Subcutaneous abdominal adipose tissue (tissue), 5 donors: ENCODE measurements at regions not wholly inside any gene's neighbourhood (a gene's known extent, or its start where the extent isn't known, plus 50 kb on each side); places are given as distances from the start of the nearest gene placed in this dataset.

Experiments
- H3K27ac ChIP-seq: one replicate; pipeline ENCODE4 v1.7.0; 2013; ENCODE audit warnings: low read depth, mild to moderate bottlenecking, inconsistent platforms, low read length, moderate library complexity
- H3K27me3 ChIP-seq, 5 donors: one replicate each; pipeline ENCODE4 v1.7.0; 2013; ENCODE audit warnings: low read length in 5 of 5, inconsistent platforms in 1 of 5; ENCODE audit not compliant: control insufficient read depth in 5 of 5, insufficient read depth in 4 of 5
- H3K36me3 ChIP-seq, 5 donors: one replicate each; pipeline ENCODE4 v1.7.0; 2013; ENCODE audit warnings: low read length in 5 of 5; ENCODE audit not compliant: control insufficient read depth in 5 of 5, insufficient read depth in 5 of 5
- H3K4me1 ChIP-seq, 5 donors: one replicate each; pipeline ENCODE4 v1.7.0; 2013; ENCODE audit warnings: low read length in 5 of 5, mild to moderate bottlenecking in 3 of 5, moderate library complexity in 1 of 5; ENCODE audit not compliant: control insufficient read depth in 5 of 5, insufficient read depth in 5 of 5
- H3K4me3 ChIP-seq, 5 donors: one replicate each; pipeline ENCODE4 v1.7.0; 2013; ENCODE audit warnings: low read length in 5 of 5, low read depth in 1 of 5
- H3K9ac ChIP-seq, 5 donors: one replicate each; pipeline ENCODE4 v1.7.0; 2013; ENCODE audit warnings: low read length in 5 of 5, mild to moderate bottlenecking in 4 of 5, moderate library complexity in 3 of 5
- H3K9me3 ChIP-seq, 5 donors: one replicate each; pipeline ENCODE4 v1.7.0; 2013; ENCODE audit warnings: low read length in 5 of 5; ENCODE audit not compliant: control insufficient read depth in 5 of 5
- donor health status: healthy.
- donor health status: healthy.
- donor health status: healthy.
- donor health status: healthy.
- donor health status: healthy.

- H3K4me3 ChIP-seq = no peak overlapping the region
- H3K36me3 ChIP-seq = no peaks in the 10 kb centered on the region
- no peaks in the 10 kb centered on the region for H3K4me1 ChIP-seq
- no peak overlapping the region for H3K9ac ChIP-seq
- no peaks in the 10 kb centered on the region for H3K9me3 ChIP-seq
- no peak overlapping the region for H3K27ac ChIP-seq
- H3K27me3 ChIP-seq = no peaks in the 10 kb centered on the region
These were observed 1382.7 kb downstream of the PCDH7 start for GRCh38 chr4:32102896-32103295.

GRCh38 chr4:32106767-32107166 is 1386.6 kb downstream of the PCDH7 start:
- no peaks in the 10 kb centered on the region for H3K36me3 ChIP-seq
- H3K27me3 ChIP-seq = no peaks in the 10 kb centered on the region
- H3K9ac ChIP-seq = no peak overlapping the region
- H3K9me3 ChIP-seq = no peaks in the 10 kb centered on the region
- no peak overlapping the region for H3K4me3 ChIP-seq
- peaks cover 0 to 4% (median 0%) of the 10 kb centered on the region in 5 donors for H3K4me1 ChIP-seq
- no peak overlapping the region for H3K27ac ChIP-seq

- Histone ChIP-seq H3K4me1 (peaks cover 0 to 4% (median 0%) of the 10 kb centered on the region in 5 donors), H3K9me3 (no peaks in the 10 kb centered on the region), H3K27me3 (no peaks in the 10 kb centered on the region), H3K27ac (no peak overlapping the region), H3K4me3 (no peak overlapping the region), H3K36me3 (no peaks in the 10 kb centered on the region), H3K9ac (no peak overlapping the region)
These were observed 1392.7 kb downstream of the PCDH7 start for GRCh38 chr4:32112891-32113290.

- Histone ChIP-seq H3K4me1 (no peaks in the 10 kb centered on the region), H3K27me3 (no peaks in the 10 kb centered on the region), H3K4me3 (no peak overlapping the region), H3K27ac (no peak overlapping the region), H3K36me3 (no peaks in the 10 kb centered on the region), H3K9me3 (no peaks in the 10 kb centered on the region), H3K9ac (no peak overlapping the region)
These were observed 1397.5 kb downstream of the PCDH7 start for GRCh38 chr4:32117693-32118092.

- Histone ChIP-seq H3K36me3 (no peaks in the 10 kb centered on the region), H3K9ac (no peak overlapping the region), H3K27me3 (no peaks in the 10 kb centered on the region), H3K9me3 (no peaks in the 10 kb centered on the region), H3K4me1 (no peaks in the 10 kb centered on the region), H3K4me3 (no peak overlapping the region), H3K27ac (no peak overlapping the region)
These were observed 1399.7 kb downstream of the PCDH7 start for GRCh38 chr4:32119907-32120306.

GRCh38 chr4:32128549-32128948 is 1408.4 kb downstream of the PCDH7 start:
- H3K9me3 ChIP-seq = no peaks in the 10 kb centered on the region
- no peak overlapping the region for H3K9ac ChIP-seq
- H3K4me3 ChIP-seq = no peak overlapping the region
- H3K4me1 ChIP-seq = no peaks in the 10 kb centered on the region
- H3K27ac ChIP-seq = no peak overlapping the region
- H3K36me3 ChIP-seq = no peaks in the 10 kb centered on the region
- H3K27me3 ChIP-seq = no peaks in the 10 kb centered on the region

- Histone ChIP-seq H3K4me3 (no peak overlapping the region), H3K9me3 (no peaks in the 10 kb centered on the region), H3K36me3 (no peaks in the 10 kb centered on the region), H3K9ac (no peak overlapping the region), H3K4me1 (no peaks in the 10 kb centered on the region), H3K27ac (no peak overlapping the region), H3K27me3 (no peaks in the 10 kb centered on the region)
These were observed 1409.8 kb downstream of the PCDH7 start for GRCh38 chr4:32129967-32130366.

- Histone ChIP-seq H3K4me1 (no peaks in the 10 kb centered on the region), H3K36me3 (no peaks in the 10 kb centered on the region), H3K27ac (no peak overlapping the region), H3K9ac (no peak overlapping the region), H3K9me3 (no peaks in the 10 kb centered on the region), H3K4me3 (no peak overlapping the region), H3K27me3 (no peaks in the 10 kb centered on the region)
These were observed 1413.0 kb downstream of the PCDH7 start for GRCh38 chr4:32133141-32133540.

- H3K4me1 ChIP-seq = no peaks in the 10 kb centered on the region
- H3K9me3 ChIP-seq = no peaks in the 10 kb centered on the region
- H3K27ac ChIP-seq = no peak overlapping the region
- no peak overlapping the region for H3K9ac ChIP-seq
- H3K36me3 ChIP-seq = no peaks in the 10 kb centered on the region
- no peak overlapping the region for H3K4me3 ChIP-seq
- no peaks in the 10 kb centered on the region for H3K27me3 ChIP-seq
These were observed 1413.6 kb downstream of the PCDH7 start for GRCh38 chr4:32133734-32134133.

- H3K27ac ChIP-seq = no peak overlapping the region
- H3K9me3 ChIP-seq = no peaks in the 10 kb centered on the region
- H3K36me3 ChIP-seq = no peaks in the 10 kb centered on the region
- H3K4me1 ChIP-seq = no peaks in the 10 kb centered on the region
- no peak overlapping the region for H3K4me3 ChIP-seq
- no peaks in the 10 kb centered on the region for H3K27me3 ChIP-seq
- no peak overlapping the region for H3K9ac ChIP-seq
These were observed 1415.5 kb downstream of the PCDH7 start for GRCh38 chr4:32135642-32136041.
